ENCODE measurements at regions not wholly inside any gene's neighbourhood (a gene's known extent, or its start where the extent isn't known, plus 50 kb on each side); places are given as distances from the start of the nearest gene placed in this dataset.

- TF ChIP-seq CTCF (IDR thresholded peaks at IDR 0.05; ENCODE audit: poor library complexity) (no peak), EZH2 (IDR thresholded peaks at IDR 0.05; ENCODE audit: borderline replicate concordance) (no peak), EZH2phosphoT487 (IDR thresholded peaks at IDR 0.05; ENCODE audit: low read depth, severe bottlenecking, unreplicated experiment) (no peak)
Measured at GRCh38 chr18:29969876-29970275, 1072.7 kb downstream of the DSC3 start.

Data from hepatocyte (in vitro differentiated cells).